GM18517 (cell line): ENCODE measurements at regions not wholly inside any gene's neighbourhood (a gene's known extent, or its start where the extent isn't known, plus 50 kb on each side); places are given as distances from the start of the nearest gene placed in this dataset.

Experiments
- ATAC-seq: cut with Tn5 transposase; IDR thresholded peaks from one replicate; pipeline ENCODE4 v1.9.1; 2021; ENCODE audit warnings: mild to moderate bottlenecking, moderate library complexity; ENCODE audit not compliant: unreplicated experiment

DNA sequence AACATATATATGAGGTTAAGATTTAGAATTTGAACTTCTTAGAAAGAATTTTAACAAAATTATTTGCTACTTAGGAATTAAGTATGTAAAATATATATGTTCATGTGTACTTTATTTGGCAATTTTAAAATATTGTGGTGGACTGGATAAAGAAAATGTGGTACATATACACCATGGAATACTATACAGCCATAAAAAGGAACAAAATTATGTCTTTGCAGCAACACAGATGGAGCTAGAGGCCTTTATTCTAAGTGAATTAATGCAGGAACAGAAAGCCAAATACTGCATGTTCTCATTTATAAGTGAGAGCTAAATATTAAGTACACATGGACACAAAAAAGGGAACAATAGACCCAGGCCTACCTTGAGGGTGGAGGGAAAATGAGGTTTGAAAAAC, 72.2 kb upstream of the FMN2 start:
- ATAC-seq, result no peak

DNA sequence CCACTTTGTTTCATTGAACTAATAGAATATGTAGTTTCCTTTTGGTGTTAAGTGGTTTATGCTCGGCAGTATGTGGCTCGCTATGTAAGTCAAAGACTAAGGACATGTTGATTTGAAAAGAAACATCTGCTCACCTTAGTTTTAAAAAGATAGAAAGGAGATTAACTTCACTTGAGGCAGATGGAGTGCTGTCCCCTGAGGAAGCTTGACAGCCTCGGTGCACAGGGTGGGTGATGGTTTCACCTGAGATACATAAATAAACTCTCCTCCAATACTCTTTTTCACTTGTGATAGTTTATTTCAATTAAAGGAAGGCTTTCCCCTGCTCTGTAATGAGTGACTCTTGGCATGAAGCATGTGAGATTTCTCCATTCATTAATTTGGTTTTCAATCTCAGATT, 70.8 kb upstream of the FMN2 start:
- no peak for ATAC-seq

DNA sequence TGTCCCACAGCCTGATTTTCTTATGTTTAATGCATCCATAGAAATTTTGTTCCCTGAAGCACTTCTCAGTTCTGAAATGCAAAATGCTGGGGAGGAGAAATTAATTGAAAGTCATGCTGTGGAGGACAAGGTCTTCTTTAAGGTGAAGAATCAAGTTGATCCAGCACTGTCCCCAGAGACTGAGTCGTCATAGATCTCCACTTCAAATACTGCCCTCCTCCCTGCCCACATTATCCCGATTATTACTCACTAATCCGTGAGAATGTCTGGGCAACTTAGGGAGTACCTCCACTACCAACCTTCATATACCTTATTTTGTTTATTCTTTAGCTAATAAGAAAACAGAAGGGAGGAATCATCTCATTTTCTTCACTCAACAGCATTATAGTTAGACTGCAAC, 70.0 kb upstream of the FMN2 start:
- no peak for ATAC-seq

DNA sequence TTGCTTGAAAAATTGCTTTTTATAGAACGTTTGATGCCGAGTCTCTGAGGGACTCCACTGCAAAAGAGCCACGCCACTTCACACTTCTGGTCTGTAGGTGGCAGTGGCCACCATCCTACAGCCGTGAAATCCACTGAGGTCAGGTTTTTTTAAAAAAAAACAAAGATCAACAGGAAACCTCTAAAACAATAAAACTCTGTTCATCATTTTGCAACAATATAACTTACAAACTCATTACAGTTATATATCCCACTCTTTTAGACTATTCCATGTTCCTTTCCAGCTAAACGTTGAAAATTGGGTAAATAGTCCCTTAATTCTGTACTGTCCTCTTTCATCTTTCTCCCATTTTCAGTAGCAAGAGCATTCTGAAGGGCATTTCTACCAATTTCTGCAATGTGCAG, 64.6 kb upstream of the FMN2 start:
- peak; percentile 70 for ATAC-seq

DNA sequence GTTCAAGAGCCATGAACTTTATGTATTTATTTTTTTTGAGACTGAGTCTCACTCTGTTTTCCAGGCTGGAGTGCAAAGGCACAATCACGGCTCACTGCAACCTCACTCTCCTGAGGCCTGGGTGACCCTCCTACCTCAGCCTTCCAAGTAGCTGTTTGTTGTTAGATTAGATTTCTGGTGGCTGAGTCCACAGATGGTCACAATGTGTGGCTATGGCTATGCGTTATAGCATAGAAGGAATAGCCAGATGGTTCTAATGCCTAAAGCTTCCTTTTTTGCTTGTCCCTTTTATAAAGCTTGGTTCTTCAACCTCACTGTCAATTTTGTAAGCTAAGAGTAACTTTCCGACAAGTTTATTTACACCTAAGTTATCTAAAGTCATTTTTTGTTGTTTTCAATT, 62.3 kb upstream of the FMN2 start:
- no peak for ATAC-seq

DNA sequence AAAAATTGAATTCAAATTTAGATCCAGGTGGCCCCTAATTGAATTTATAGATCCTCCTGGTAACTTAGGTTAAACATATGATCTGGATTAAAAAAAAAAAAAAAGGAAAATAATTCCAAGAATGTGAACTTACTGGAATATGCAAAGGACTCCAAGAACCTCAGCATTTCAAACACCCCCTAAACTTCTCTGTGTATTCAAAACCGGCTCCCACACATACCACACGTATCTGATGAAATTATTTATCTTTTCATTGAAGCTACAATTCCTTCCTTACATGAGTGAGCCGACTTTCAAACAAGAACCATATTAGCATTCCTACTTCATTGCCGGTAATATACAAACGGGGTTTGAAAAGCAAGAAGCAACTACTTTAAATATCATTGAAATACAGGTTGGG, 61.4 kb upstream of the FMN2 start:
- no peak for ATAC-seq

DNA sequence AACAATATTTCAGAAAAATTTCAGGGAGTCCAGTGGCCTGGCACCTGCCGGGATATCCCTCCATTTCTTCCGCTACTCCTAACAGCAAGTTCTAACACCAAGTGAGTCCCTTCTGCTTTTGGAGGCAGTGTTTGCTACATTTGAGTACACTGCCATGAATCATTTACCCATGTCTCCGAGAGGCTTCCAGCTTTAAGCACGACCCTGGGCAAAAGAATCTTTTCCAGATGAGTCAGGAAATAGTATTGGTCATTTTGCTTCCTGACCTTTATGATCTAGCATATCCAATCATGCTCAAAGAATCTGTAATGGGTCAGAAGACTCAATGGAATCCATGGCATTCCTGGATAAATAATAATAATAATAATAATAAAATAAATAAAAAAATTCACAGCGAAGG, 60.7 kb upstream of the FMN2 start:
- ATAC-seq, result no peak

DNA sequence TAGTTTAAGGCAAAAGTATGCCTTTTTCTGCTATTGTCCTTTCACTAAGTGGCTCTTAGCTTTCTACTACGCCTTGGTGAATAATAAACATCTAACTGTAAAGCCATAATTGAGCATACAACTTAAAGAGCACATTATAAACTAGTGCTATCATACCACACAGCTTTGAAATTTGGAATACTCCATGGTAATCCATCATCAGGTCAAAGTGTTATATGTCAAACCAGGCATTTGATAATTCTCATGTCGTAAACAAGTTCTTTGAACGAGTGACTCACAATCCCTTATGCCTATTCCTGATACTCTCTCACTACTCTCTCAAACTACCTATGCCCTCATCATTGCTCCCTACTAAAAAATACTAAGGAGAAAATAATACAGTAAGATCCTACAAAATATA, 60.3 kb upstream of the FMN2 start:
- no peak for ATAC-seq

DNA sequence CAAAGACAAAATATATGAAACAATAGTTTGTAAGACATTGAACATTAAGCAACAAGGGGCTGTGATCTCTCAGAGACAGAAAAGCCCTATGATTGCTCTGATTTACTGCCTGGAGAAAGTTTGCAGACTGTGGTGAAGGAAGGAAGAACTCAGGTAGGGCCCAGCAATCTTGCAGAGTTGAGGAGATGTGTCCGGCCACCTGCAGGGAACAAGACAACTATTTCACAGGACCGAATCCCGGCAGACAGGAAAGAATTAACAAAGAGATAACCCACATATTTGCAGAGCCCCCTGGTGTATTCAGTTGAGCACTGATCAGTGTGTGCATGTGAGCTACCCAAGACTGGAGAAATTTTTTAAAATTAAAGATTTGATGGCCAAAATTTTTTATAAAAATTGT, 58.3 kb upstream of the FMN2 start:
- no peak for ATAC-seq

DNA sequence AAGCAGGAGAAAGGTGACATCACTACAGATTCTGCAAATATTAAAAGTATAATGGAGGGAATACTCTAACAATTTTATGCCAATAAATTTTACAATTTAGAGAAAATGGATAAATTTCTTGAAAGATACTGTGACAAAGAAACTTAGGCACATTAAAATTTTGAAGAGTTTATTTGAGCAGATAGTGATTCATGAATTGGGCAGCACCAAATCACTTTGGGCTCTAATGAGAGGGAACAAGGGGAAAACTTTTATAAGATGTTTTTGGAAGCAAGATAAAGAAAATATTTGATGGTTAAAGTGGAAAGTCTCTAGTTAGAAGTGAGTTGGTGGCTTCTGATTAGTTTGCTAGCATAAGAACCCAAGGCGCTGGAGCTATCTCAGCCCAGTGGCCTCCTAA, 55.2 kb upstream of the FMN2 start:
- ATAC-seq, result no peak
